Erythroblast (primary cell): ENCODE measurements at regions not wholly inside any gene's neighbourhood (a gene's known extent, or its start where the extent isn't known, plus 50 kb on each side); places are given as distances from the start of the nearest gene placed in this dataset.

ENCODE experiments used
- GATA1 ChIP-seq: IDR thresholded peaks from 2 replicates; pipeline ENCODE4 v1.6.1; 2011; ENCODE audit warnings: low read depth, mild to moderate bottlenecking, control low read depth, low read length, moderate library complexity
- POLR2A ChIP-seq: IDR thresholded peaks from 2 replicates; pipeline ENCODE4 v1.6.1; 2011; ENCODE audit warnings: mild to moderate bottlenecking, low read length

- TF ChIP-seq POLR2A (no peak), GATA1 (no peak)
Observed at GRCh38 chr6:150659046-150659763, 59.5 kb downstream of the PLEKHG1 start.
